H9 (cell line): ENCODE measurements at regions not wholly inside any gene's neighbourhood (a gene's known extent, or its start where the extent isn't known, plus 50 kb on each side); places are given as distances from the start of the nearest gene placed in this dataset.

Experiments
- DNase-seq: peaks from one replicate; pipeline ENCODE4 v3.0.0-alpha.2; 2017
- H2AFZ ChIP-seq: one replicate; pipeline ENCODE4 v1.6.1; 2013; ENCODE audit warnings: mild to moderate bottlenecking, low read length, control low read depth, moderate library complexity
- H2AK5ac ChIP-seq: 2 replicates; pipeline ENCODE4 v1.6.1; 2013; ENCODE audit warnings: low read length, control low read depth, mixed read lengths; ENCODE audit not compliant: insufficient read length
- H2BK120ac ChIP-seq: one replicate; pipeline ENCODE4 v1.6.1; 2013; ENCODE audit warnings: low read depth, mild to moderate bottlenecking, low read length, control low read depth, inconsistent platforms; ENCODE audit not compliant: poor library complexity, severe bottlenecking
- H2BK12ac ChIP-seq: 2 replicates; pipeline ENCODE4 v1.6.1; 2013; ENCODE audit warnings: low read length, control low read depth, mixed read lengths, low read depth; ENCODE audit not compliant: insufficient read length
- H2BK15ac ChIP-seq: 2 replicates; pipeline ENCODE4 v1.6.1; 2013; ENCODE audit warnings: low read depth, low read length, control low read depth
- H2BK20ac ChIP-seq: one replicate; pipeline ENCODE4 v1.6.1; 2013; ENCODE audit warnings: low read depth, mild to moderate bottlenecking, low read length, control low read depth, inconsistent platforms; ENCODE audit not compliant: poor library complexity, severe bottlenecking
- H2BK5ac ChIP-seq: 2 replicates; pipeline ENCODE4 v1.6.1; 2013; ENCODE audit warnings: low read length, control low read depth, mixed read lengths; ENCODE audit not compliant: insufficient read length
- H3K14ac ChIP-seq: 2 replicates; pipeline ENCODE4 v1.6.1; 2013; ENCODE audit warnings: low read length, control low read depth; ENCODE audit not compliant: insufficient read depth
- H3K18ac ChIP-seq: 2 replicates; pipeline ENCODE4 v1.6.1; 2013; ENCODE audit warnings: low read depth, mild to moderate bottlenecking, mixed read lengths, low read length, control low read depth; ENCODE audit not compliant: insufficient read length
- H3K23ac ChIP-seq: 2 replicates; pipeline ENCODE4 v1.6.1; 2013; ENCODE audit warnings: low read length, control low read depth, mixed read lengths, low read depth; ENCODE audit not compliant: insufficient read length
- H3K23me2 ChIP-seq: 2 replicates; pipeline ENCODE4 v1.6.1; 2013; ENCODE audit warnings: low read depth, mild to moderate bottlenecking, mixed read lengths, low read length, control low read depth; ENCODE audit not compliant: insufficient read length, poor library complexity, severe bottlenecking
- H3K27ac ChIP-seq: 2 replicates; pipeline ENCODE4 v1.5.1; 2013; ENCODE audit warnings: low read length, control low read depth, mixed read lengths, low read depth; ENCODE audit not compliant: insufficient read length
- H3K27me3 ChIP-seq: 2 replicates; pipeline ENCODE4 v1.6.1; 2013; ENCODE audit warnings: low read length, control low read depth, inconsistent platforms; ENCODE audit not compliant: insufficient read depth
- H3K4ac ChIP-seq: 2 replicates; pipeline ENCODE4 v1.6.1; 2013; ENCODE audit warnings: low read depth, mild to moderate bottlenecking, control low read depth, inconsistent platforms, low read length, moderate library complexity
- H3K4me1 ChIP-seq: 2 replicates; pipeline ENCODE4 v1.6.1; 2013; ENCODE audit warnings: low read length, control low read depth, inconsistent platforms; ENCODE audit not compliant: insufficient read depth
- H3K4me2 ChIP-seq: 2 replicates; pipeline ENCODE4 v1.6.1; 2013; ENCODE audit warnings: low read length, control low read depth, mixed read lengths; ENCODE audit not compliant: insufficient read length, insufficient read depth
- H3K56ac ChIP-seq: 2 replicates; pipeline ENCODE4 v1.6.1; 2013; ENCODE audit warnings: low read depth, mild to moderate bottlenecking, mixed read lengths, low read length, control low read depth; ENCODE audit not compliant: insufficient read length
- H3K79me1 ChIP-seq: 2 replicates; pipeline ENCODE4 v1.6.1; 2013; ENCODE audit warnings: low read depth, mild to moderate bottlenecking, moderate library complexity, low read length, control low read depth, inconsistent platforms; ENCODE audit not compliant: insufficient read depth, poor library complexity, severe bottlenecking
- H3K79me2 ChIP-seq: 2 replicates; pipeline ENCODE4 v1.6.1; 2013; ENCODE audit warnings: low read length, control low read depth, inconsistent platforms; ENCODE audit not compliant: insufficient read depth
- H3K9ac ChIP-seq: 2 replicates; pipeline ENCODE4 v1.6.1; 2013; ENCODE audit warnings: low read length, control low read depth, mixed read lengths; ENCODE audit not compliant: insufficient read length; ENCODE audit errors: extremely low read depth
- H3K9me3 ChIP-seq: one replicate; pipeline ENCODE4 v1.6.1; 2013; ENCODE audit warnings: low read depth, low read length, inconsistent platforms; ENCODE audit not compliant: control insufficient read depth
- H3T11ph ChIP-seq: one replicate; pipeline ENCODE4 v1.6.1; 2013; ENCODE audit warnings: mild to moderate bottlenecking, low read length, control low read depth, inconsistent platforms
- H4K20me1 ChIP-seq: one replicate; pipeline ENCODE4 v1.6.1; 2013; ENCODE audit not compliant: control insufficient read depth, insufficient read length, insufficient read depth
- H4K5ac ChIP-seq: 2 replicates; pipeline ENCODE4 v1.6.1; 2013; ENCODE audit warnings: low read depth, mild to moderate bottlenecking, mixed read lengths, low read length, control low read depth; ENCODE audit not compliant: insufficient read length
- H4K8ac ChIP-seq: replicated peaks from 2 replicates; pipeline ENCODE4 v1.6.1; 2013; ENCODE audit warnings: low read length, control low read depth, mixed read lengths, low read depth; ENCODE audit not compliant: insufficient read length
- H4K91ac ChIP-seq: 2 replicates; pipeline ENCODE4 v1.6.1; 2013; ENCODE audit warnings: low read depth, mild to moderate bottlenecking, moderate library complexity, mixed read lengths, low read length, control low read depth; ENCODE audit not compliant: insufficient read length
- H3K27ac Mint-ChIP-seq, 3 experiments: 2 replicates in 2 of 3; 3 replicates in 1 of 3; pipeline ENCODE4 v1.8.0; 2020 to 2021; ENCODE audit warnings: mixed read lengths in 3 of 3, mild to moderate bottlenecking in 1 of 3, moderate library complexity in 1 of 3
- H3K27me3 Mint-ChIP-seq: 2 replicates; pipeline ENCODE4 v1.8.0; 2021; ENCODE audit warnings: low read depth, mild to moderate bottlenecking, moderate library complexity, mixed read lengths
- H3K36me3 Mint-ChIP-seq, 3 experiments: 2 replicates in 2 of 3; 3 replicates in 1 of 3; pipeline ENCODE4 v1.8.0; 2020 to 2021; ENCODE audit warnings: low read depth in 3 of 3, mixed read lengths in 3 of 3; ENCODE audit not compliant: insufficient read depth in 1 of 3
- H3K4me1 Mint-ChIP-seq, 2 experiments: 2 replicates each; pipeline ENCODE4 v1.8.0; 2020; ENCODE audit warnings: mixed read lengths in 2 of 2
- H3K4me3 Mint-ChIP-seq, 2 experiments: 2 replicates in 1 of 2; 3 replicates in 1 of 2; pipeline ENCODE4 v1.8.0; 2020 to 2021; ENCODE audit warnings: mild to moderate bottlenecking in 2 of 2, mixed read lengths in 2 of 2, moderate library complexity in 1 of 2
- H3K9me3 Mint-ChIP-seq, 2 experiments: 2 replicates in 1 of 2; 3 replicates in 1 of 2; pipeline ENCODE4 v1.8.0; 2020; ENCODE audit warnings: mild to moderate bottlenecking in 2 of 2, mixed read lengths in 2 of 2, moderate library complexity in 1 of 2
- WGBS: extraction: QIAGEN DNeasy Blood & Tissue Kit; methylation state at CpG from one replicate; pipeline ENCODE4 v1.1.7; 2013; ENCODE audit warnings: missing lambda C conversion rate, low lambda C conversion rate, mixed read lengths; ENCODE audit not compliant: insufficient read length; ENCODE audit errors: extremely low coverage; 5-methylcytosine and 5-hydroxymethylcytosine counted together
- TF ChIP-seq, protein P1 (sequence below): fragments of 200-600 bp; sonication (generic); conservative IDR thresholded peaks from 3 replicates; pipeline ENCODE4 v1.8.0; 2021; ENCODE audit warnings: antibody characterized with exemption, mild to moderate bottlenecking

DNA sequence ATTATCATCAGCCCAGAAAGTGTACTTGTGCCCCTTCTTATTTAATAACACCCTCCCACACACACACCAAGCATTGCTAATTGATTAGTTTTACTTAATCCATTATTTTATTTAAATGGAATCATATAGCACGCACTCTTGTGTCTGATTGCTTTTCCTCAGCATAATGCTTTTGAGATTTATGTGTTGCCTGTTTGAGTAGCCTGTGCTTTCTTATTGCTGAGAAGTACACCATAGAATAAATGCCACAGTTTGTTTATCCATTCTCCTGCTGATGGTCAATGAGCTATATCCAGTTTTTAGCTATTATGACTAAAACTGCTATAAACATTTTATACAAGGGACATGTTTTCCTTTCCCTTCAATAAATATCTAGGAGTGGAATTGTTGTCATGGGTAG, 409.9 kb upstream of the PDE3A start:
- no peak for DNase-seq
- H2AK5ac ChIP-seq, result no peak overlapping the region
- no peak overlapping the region for H3K18ac ChIP-seq
- H3K23ac ChIP-seq, result no peak overlapping the region
- no peak overlapping the region for H2BK20ac ChIP-seq
- H3K4ac ChIP-seq, result no peak overlapping the region
- no peak overlapping the region for H2AFZ ChIP-seq
- no peak overlapping the region for H3K14ac ChIP-seq
- H3K27ac Mint-ChIP-seq, result no peak overlapping the region
- H3K4me1 ChIP-seq, result no peaks in the 10 kb centered on the region
- no peaks in the 10 kb centered on the region for H3K9me3 Mint-ChIP-seq
- H3K56ac ChIP-seq, result no peak overlapping the region
- H3K9me3 ChIP-seq, result no peaks in the 10 kb centered on the region
- H3K4me1 Mint-ChIP-seq, result peaks cover 4 to 6% of the 10 kb centered on the region in 2 experiments; a peak in 2 of 4 replicates
- H2BK120ac ChIP-seq, result no peak overlapping the region
- no peaks in the 10 kb centered on the region for H3K79me2 ChIP-seq
- H3K27ac ChIP-seq, result no peak overlapping the region
- H4K8ac ChIP-seq, result no peak overlapping the region
- no peak overlapping the region for H3K9ac ChIP-seq
- H3K4me3 Mint-ChIP-seq, result no peak overlapping the region
- H4K20me1 ChIP-seq, result no peaks in the 10 kb centered on the region
- no peaks in the 10 kb centered on the region for H3K27me3 Mint-ChIP-seq
- H4K91ac ChIP-seq, result no peak overlapping the region
- H3K27me3 ChIP-seq, result no peaks in the 10 kb centered on the region
- no peaks in the 10 kb centered on the region for H3K23me2 ChIP-seq
- no peaks in the 10 kb centered on the region for H3K79me1 ChIP-seq
- no peak overlapping the region for H2BK5ac ChIP-seq
- H3K36me3 Mint-ChIP-seq, result no peaks in the 10 kb centered on the region
- no peak overlapping the region for H2BK12ac ChIP-seq
- H4K5ac ChIP-seq, result no peak overlapping the region
- H3K4me2 ChIP-seq, result no peak overlapping the region
- TF ChIP-seq, protein P1, sequence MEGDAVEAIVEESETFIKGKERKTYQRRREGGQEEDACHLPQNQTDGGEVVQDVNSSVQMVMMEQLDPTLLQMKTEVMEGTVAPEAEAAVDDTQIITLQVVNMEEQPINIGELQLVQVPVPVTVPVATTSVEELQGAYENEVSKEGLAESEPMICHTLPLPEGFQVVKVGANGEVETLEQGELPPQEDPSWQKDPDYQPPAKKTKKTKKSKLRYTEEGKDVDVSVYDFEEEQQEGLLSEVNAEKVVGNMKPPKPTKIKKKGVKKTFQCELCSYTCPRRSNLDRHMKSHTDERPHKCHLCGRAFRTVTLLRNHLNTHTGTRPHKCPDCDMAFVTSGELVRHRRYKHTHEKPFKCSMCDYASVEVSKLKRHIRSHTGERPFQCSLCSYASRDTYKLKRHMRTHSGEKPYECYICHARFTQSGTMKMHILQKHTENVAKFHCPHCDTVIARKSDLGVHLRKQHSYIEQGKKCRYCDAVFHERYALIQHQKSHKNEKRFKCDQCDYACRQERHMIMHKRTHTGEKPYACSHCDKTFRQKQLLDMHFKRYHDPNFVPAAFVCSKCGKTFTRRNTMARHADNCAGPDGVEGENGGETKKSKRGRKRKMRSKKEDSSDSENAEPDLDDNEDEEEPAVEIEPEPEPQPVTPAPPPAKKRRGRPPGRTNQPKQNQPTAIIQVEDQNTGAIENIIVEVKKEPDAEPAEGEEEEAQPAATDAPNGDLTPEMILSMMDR, result no peak
- no peak overlapping the region for H2BK15ac ChIP-seq
- no CpG with 5 or more reads among the region's 1 CpG for WGBS
- H3T11ph ChIP-seq, result no peak overlapping the region
